ENCODE measurements at regions not wholly inside any gene's neighbourhood (a gene's known extent, or its start where the extent isn't known, plus 50 kb on each side); places are given as distances from the start of the nearest gene placed in this dataset.

DNA sequence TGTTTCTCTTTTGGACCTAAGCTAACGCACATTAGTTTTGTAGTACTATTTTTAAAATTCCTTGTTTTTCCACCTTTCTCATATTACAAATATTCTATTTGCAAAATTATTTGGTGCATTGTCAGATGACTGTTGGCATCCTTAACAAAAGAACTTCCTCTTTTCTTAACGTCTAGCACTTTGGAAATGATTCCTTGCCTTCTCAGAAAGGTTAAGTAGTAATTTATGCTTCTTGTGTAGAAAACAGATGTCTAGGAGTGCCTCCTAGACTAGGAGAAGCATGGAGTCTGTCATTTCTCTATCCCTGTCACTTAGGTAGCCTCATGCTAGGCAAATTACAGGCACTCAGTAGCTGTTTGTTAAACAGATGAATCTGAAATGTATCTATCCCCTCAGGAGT lies 64.4 kb downstream of the HSPA13 start:
- H4K20me1 ChIP-seq (ENCODE audit: insufficient read depth): no peaks in the 10 kb centered on the region
- no peak overlapping the region for H3K4me3 ChIP-seq (ENCODE audit: low read length)
- H2AFZ ChIP-seq (ENCODE audit: low read depth, low read length): no peak overlapping the region
- no peaks in the 10 kb centered on the region for H3K9me3 ChIP-seq (ENCODE audit: low read length)
- H3K9ac ChIP-seq (ENCODE audit: low read length): no peak overlapping the region
- no peak overlapping the region for H3K4me2 ChIP-seq (ENCODE audit: low read length)
- H3K36me3 ChIP-seq (ENCODE audit: insufficient read depth, low read length): no peaks in the 10 kb centered on the region
- H3K79me2 ChIP-seq (replicated peaks; ENCODE audit: insufficient read depth, low read length): no peaks in the 10 kb centered on the region
- H3F3A ChIP-seq (ENCODE audit: insufficient read depth, low read length, poor library complexity, severe bottlenecking): no peaks in the 10 kb centered on the region
- no peaks in the 10 kb centered on the region for H3K9me2 ChIP-seq (ENCODE audit: insufficient read depth, low read length)
- TF ChIP-seq, protein P1, sequence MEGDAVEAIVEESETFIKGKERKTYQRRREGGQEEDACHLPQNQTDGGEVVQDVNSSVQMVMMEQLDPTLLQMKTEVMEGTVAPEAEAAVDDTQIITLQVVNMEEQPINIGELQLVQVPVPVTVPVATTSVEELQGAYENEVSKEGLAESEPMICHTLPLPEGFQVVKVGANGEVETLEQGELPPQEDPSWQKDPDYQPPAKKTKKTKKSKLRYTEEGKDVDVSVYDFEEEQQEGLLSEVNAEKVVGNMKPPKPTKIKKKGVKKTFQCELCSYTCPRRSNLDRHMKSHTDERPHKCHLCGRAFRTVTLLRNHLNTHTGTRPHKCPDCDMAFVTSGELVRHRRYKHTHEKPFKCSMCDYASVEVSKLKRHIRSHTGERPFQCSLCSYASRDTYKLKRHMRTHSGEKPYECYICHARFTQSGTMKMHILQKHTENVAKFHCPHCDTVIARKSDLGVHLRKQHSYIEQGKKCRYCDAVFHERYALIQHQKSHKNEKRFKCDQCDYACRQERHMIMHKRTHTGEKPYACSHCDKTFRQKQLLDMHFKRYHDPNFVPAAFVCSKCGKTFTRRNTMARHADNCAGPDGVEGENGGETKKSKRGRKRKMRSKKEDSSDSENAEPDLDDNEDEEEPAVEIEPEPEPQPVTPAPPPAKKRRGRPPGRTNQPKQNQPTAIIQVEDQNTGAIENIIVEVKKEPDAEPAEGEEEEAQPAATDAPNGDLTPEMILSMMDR (IDR thresholded peaks at IDR 0.05; ENCODE audit: poor library complexity, severe bottlenecking): no peak
- TF ChIP-seq EP300 (conservative IDR thresholded peaks at IDR 0.05; ENCODE audit: poor library complexity, severe bottlenecking) (no peak), EZH2 (IDR thresholded peaks at IDR 0.05; ENCODE audit: borderline replicate concordance, insufficient read depth, low read length, poor library complexity, severe bottlenecking) (no peak), TAF1 (IDR thresholded peaks at IDR 0.05; ENCODE audit: low read depth) (no peak), RAD21 (conservative IDR thresholded peaks at IDR 0.05) (no peak), POLR2AphosphoS5 (IDR thresholded peaks at IDR 0.05) (peak; percentile 53)
- no peak overlapping the region for H3K27ac ChIP-seq (ENCODE audit: low read length)
- no peaks in the 10 kb centered on the region for H3K27me3 ChIP-seq (ENCODE audit: insufficient read depth, low read depth, low read length)

DNA sequence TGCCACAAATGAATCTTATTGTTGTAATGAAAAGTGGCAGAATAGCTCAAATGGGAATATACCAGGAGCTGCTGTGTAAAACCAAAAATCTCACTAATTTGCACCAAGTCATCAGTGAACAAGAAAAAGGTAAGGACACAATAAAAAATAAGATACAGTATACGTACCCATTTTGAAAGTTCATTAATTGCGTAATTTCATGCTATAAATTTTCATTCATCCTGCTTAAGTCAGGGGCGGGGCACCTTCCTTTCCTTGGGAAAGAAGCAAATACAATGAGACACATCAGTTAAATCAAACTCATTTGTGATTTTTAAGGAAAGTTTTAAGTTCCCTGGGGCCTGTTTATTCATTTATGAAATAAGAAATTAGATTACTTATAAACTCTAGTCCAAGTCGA lies 65.4 kb downstream of the HSPA13 start:
- Histone ChIP-seq H3K27me3 (ENCODE audit: insufficient read depth, low read depth, low read length) (no peaks in the 10 kb centered on the region), H4K20me1 (ENCODE audit: insufficient read depth) (no peaks in the 10 kb centered on the region), H3K79me2 (replicated peaks; ENCODE audit: insufficient read depth, low read length) (no peaks in the 10 kb centered on the region), H3K4me2 (ENCODE audit: low read length) (no peak overlapping the region), H2AFZ (ENCODE audit: low read depth, low read length) (no peak overlapping the region), H3K9me2 (ENCODE audit: insufficient read depth, low read length) (no peaks in the 10 kb centered on the region), H3K4me3 (ENCODE audit: low read length) (no peak overlapping the region), H3F3A (ENCODE audit: insufficient read depth, low read length, poor library complexity, severe bottlenecking) (no peaks in the 10 kb centered on the region), H3K9ac (ENCODE audit: low read length) (no peak overlapping the region), H3K9me3 (ENCODE audit: low read length) (no peaks in the 10 kb centered on the region), H3K36me3 (ENCODE audit: insufficient read depth, low read length) (no peaks in the 10 kb centered on the region), H3K27ac (ENCODE audit: low read length) (no peak overlapping the region)
- TF ChIP-seq, protein P1 (IDR thresholded peaks at IDR 0.05; ENCODE audit: poor library complexity, severe bottlenecking): no peak
- TF ChIP-seq EZH2 (IDR thresholded peaks at IDR 0.05; ENCODE audit: borderline replicate concordance, insufficient read depth, low read length, poor library complexity, severe bottlenecking) (no peak), POLR2AphosphoS5 (IDR thresholded peaks at IDR 0.05) (no peak), TAF1 (IDR thresholded peaks at IDR 0.05; ENCODE audit: low read depth) (no peak), MXI1 (conservative IDR thresholded peaks at IDR 0.05; ENCODE audit: poor library complexity, severe bottlenecking) (no peak), EP300 (conservative IDR thresholded peaks at IDR 0.05; ENCODE audit: poor library complexity, severe bottlenecking) (no peak), SMC3 (conservative IDR thresholded peaks at IDR 0.05; ENCODE audit: poor library complexity) (no peak), RAD21 (conservative IDR thresholded peaks at IDR 0.05) (no peak)
- TF ChIP-seq, protein P2, sequence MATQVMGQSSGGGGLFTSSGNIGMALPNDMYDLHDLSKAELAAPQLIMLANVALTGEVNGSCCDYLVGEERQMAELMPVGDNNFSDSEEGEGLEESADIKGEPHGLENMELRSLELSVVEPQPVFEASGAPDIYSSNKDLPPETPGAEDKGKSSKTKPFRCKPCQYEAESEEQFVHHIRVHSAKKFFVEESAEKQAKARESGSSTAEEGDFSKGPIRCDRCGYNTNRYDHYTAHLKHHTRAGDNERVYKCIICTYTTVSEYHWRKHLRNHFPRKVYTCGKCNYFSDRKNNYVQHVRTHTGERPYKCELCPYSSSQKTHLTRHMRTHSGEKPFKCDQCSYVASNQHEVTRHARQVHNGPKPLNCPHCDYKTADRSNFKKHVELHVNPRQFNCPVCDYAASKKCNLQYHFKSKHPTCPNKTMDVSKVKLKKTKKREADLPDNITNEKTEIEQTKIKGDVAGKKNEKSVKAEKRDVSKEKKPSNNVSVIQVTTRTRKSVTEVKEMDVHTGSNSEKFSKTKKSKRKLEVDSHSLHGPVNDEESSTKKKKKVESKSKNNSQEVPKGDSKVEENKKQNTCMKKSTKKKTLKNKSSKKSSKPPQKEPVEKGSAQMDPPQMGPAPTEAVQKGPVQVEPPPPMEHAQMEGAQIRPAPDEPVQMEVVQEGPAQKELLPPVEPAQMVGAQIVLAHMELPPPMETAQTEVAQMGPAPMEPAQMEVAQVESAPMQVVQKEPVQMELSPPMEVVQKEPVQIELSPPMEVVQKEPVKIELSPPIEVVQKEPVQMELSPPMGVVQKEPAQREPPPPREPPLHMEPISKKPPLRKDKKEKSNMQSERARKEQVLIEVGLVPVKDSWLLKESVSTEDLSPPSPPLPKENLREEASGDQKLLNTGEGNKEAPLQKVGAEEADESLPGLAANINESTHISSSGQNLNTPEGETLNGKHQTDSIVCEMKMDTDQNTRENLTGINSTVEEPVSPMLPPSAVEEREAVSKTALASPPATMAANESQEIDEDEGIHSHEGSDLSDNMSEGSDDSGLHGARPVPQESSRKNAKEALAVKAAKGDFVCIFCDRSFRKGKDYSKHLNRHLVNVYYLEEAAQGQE (IDR thresholded peaks at IDR 0.05; ENCODE audit: borderline replicate concordance): no peak

Data from neural cell (in vitro differentiated cells).